K562 (cell line): ENCODE measurements at regions not wholly inside any gene's neighbourhood (a gene's known extent, or its start where the extent isn't known, plus 50 kb on each side); places are given as distances from the start of the nearest gene placed in this dataset.

Source experiments
- ATAC-seq: fragments of 200-7000 bp; cut with Tn5 transposase; 3 replicates; pipeline ENCODE4 v1.9.1; 2020; ENCODE audit warnings: moderate library complexity
- BruUV-seq: library from RNA; stranded (reverse); fragments of 400-500 nt; replicated peaks from 2 replicates; lab custom pipeline; 2021; lab: Mats Ljungman, UMichigan
- CTCF ChIA-PET: fragments of 300-600 bp; formaldehyde crosslinking; extraction: SDS; loops from one replicate; lab custom pipeline; 2021; ENCODE audit warnings: low intra/inter-chr PET ratio; lab: Yijun Ruan, JAX
- POLR2A ChIA-PET: fragments of 300-600, 350-650 bp; sonication (Branson Sonifier 250); formaldehyde crosslinking; extraction: SDS; loops from one replicate; lab custom pipeline; 2021; ENCODE audit warnings: antibody characterized with exemption, inconsistent platforms; lab: Yijun Ruan, JAX
- DNase-seq, 4 experiments: peaks; one replicate each; pipeline versions ENCODE4 v3.0.0 to v3.0.0-alpha.2; 2011 to 2018; ENCODE audit warnings: low spot score in 3 of 4, mixed read lengths in 3 of 4; ENCODE audit errors: extremely low read depth in 1 of 4
- FAIRE-seq: peaks from 2 replicates; lab custom pipeline; 2011; peaks lifted over from hg19 to GRCh38; lab: Jason Lieb, UNC
- H2AFZ ChIP-seq: 2 replicates; pipeline ENCODE4 v1.6.0; 2011; ENCODE audit warnings: low read depth, low read length, control low read depth, inconsistent platforms
- H3K27ac ChIP-seq: fragments of 200-600 bp; 3 replicates; pipeline ENCODE4 v1.8.0; 2011; ENCODE audit warnings: low read depth, mild to moderate bottlenecking, control low read depth, inconsistent platforms, low read length, moderate library complexity, mixed read lengths; ENCODE audit errors: extremely low read depth
- H3K27me3 ChIP-seq, 2 experiments: fragments of 300-600 bp in 1 of 2; 2 replicates in 1 of 2; 3 replicates in 1 of 2; pipeline versions ENCODE4 v1.6.0 to v1.8.0; 2011; ENCODE audit warnings: inconsistent platforms in 2 of 2, low read length in 2 of 2, mild to moderate bottlenecking in 1 of 2, mixed read lengths in 1 of 2, moderate library complexity in 1 of 2; ENCODE audit not compliant: control insufficient read depth in 2 of 2, insufficient read depth in 2 of 2
- H3K36me3 ChIP-seq: fragments of 300-600 bp; 3 replicates; pipeline ENCODE4 v1.8.0; 2011; ENCODE audit warnings: mild to moderate bottlenecking, low read length, inconsistent platforms; ENCODE audit not compliant: control insufficient read depth, insufficient read depth
- H3K4me1 ChIP-seq, 2 experiments: fragments of 200-600 bp in 1 of 2; replicated peaks in 1 of 2; 2 replicates in 1 of 2; 3 replicates in 1 of 2; pipeline versions ENCODE4 v1.5.1 to v1.8.0; 2011; ENCODE audit warnings: inconsistent platforms in 2 of 2, low read length in 2 of 2, mild to moderate bottlenecking in 1 of 2, mixed read lengths in 1 of 2, moderate library complexity in 1 of 2; ENCODE audit not compliant: control insufficient read depth in 2 of 2, insufficient read depth in 2 of 2
- H3K4me2 ChIP-seq: 2 replicates; pipeline ENCODE4 v1.6.1; 2011; ENCODE audit warnings: low read length, control low read depth, inconsistent platforms, mixed read lengths; ENCODE audit not compliant: insufficient read depth
- H3K4me3 ChIP-seq: fragments of 200-600 bp; sonication (generic), shearing (Covaris generic); 2 replicates; pipeline ENCODE4 v1.5.1; 2016; ENCODE audit warnings: control low read depth, inconsistent platforms
- H3K79me2 ChIP-seq: fragments of 200-600 bp; 3 replicates; pipeline ENCODE4 v1.8.0; 2011; ENCODE audit warnings: low read length, inconsistent platforms; ENCODE audit not compliant: control insufficient read depth, insufficient read depth
- H3K9ac ChIP-seq, 2 experiments: 2 replicates each; pipeline versions ENCODE4 v1.6.0 to v1.6.1; 2011; ENCODE audit warnings: low read depth in 2 of 2, low read length in 2 of 2, control low read depth in 1 of 2, inconsistent platforms in 1 of 2, mild to moderate bottlenecking in 1 of 2, mixed read lengths in 1 of 2; ENCODE audit not compliant: insufficient read depth in 1 of 2
- H3K9me1 ChIP-seq: one replicate; pipeline ENCODE4 v1.6.0; 2011; ENCODE audit warnings: inconsistent platforms, mild to moderate bottlenecking, low read length, moderate library complexity; ENCODE audit not compliant: control insufficient read depth, insufficient read depth
- H3K9me3 ChIP-seq: replicated peaks from 2 replicates; pipeline ENCODE4 v1.5.1; 2011; ENCODE audit warnings: low read depth, low read length, inconsistent platforms; ENCODE audit not compliant: control insufficient read depth, insufficient read depth
- H4K20me1 ChIP-seq: replicated peaks from 2 replicates; pipeline ENCODE4 v1.6.1; 2011; ENCODE audit warnings: low read length, inconsistent platforms, mixed read lengths; ENCODE audit not compliant: control insufficient read depth, insufficient read depth
- AFF1 ChIP-seq, 2 experiments: fragments of 450-650 bp; IDR thresholded peaks; 2 replicates each; pipeline ENCODE4 v1.6.1; 2018; ENCODE audit warnings: mild to moderate bottlenecking in 2 of 2, low read depth in 1 of 2; ENCODE audit not compliant: partially characterized antibody in 2 of 2
- CREB1 ChIP-seq, 2 experiments: sonication (generic) in 1 of 2; formaldehyde crosslinking in 1 of 2; IDR thresholded peaks; 2 replicates each; pipeline versions ENCODE4 v1.6.1 to v1.8.0; 2012 to 2022; ENCODE audit warnings: inconsistent platforms in 1 of 2, mild to moderate bottlenecking in 1 of 2, missing genetic modification reagents in 1 of 2, moderate library complexity in 1 of 2
- FOXA3 ChIP-seq, 2 experiments: fragments of 450-650 bp in 1 of 2; sonication (generic) in 1 of 2; formaldehyde crosslinking; IDR thresholded peaks in 1 of 2; conservative IDR thresholded peaks in 1 of 2; 2 replicates each; pipeline versions ENCODE4 v1.4.0 to v1.8.0; 2020 to 2022; ENCODE audit warnings: mild to moderate bottlenecking in 2 of 2, missing genetic modification reagents in 1 of 2
- IRF1 ChIP-seq: sonication (generic); formaldehyde crosslinking; IDR thresholded peaks from 2 replicates; pipeline ENCODE4 v1.8.0; 2022; ENCODE audit warnings: missing genetic modification reagents, mild to moderate bottlenecking, borderline replicate concordance
- IRF9 ChIP-seq: fragments of 450-650 bp; IDR thresholded peaks from 2 replicates; pipeline ENCODE4 v1.6.1; 2016; ENCODE audit warnings: missing biosample characterization, missing genetic modification characterization
- MNT ChIP-seq, 2 experiments: fragments of 450-650 bp; conservative IDR thresholded peaks; 2 replicates each; pipeline ENCODE4 v1.6.1; 2017; ENCODE audit warnings: mild to moderate bottlenecking in 2 of 2, moderate library complexity in 2 of 2
- NEUROD1 ChIP-seq: fragments of 150-350 bp; IDR thresholded peaks from 2 replicates; pipeline ENCODE4 v1.6.1; 2014; ENCODE audit warnings: borderline replicate concordance, low read length, low read depth; ENCODE audit not compliant: partially characterized antibody
- RBM39 ChIP-seq: fragments of 200-400 bp; formaldehyde crosslinking; optimal IDR thresholded peaks from 2 replicates; pipeline ENCODE3; 2018; ENCODE audit warnings: low read depth, low read length
- ZBTB33 ChIP-seq: sonication (generic); formaldehyde crosslinking; IDR thresholded peaks from 2 replicates; pipeline ENCODE4 v1.8.1; 2023; ENCODE audit warnings: mild to moderate bottlenecking, missing genetic modification reagents
- ZNF57 ChIP-seq: fragments of 450-650 bp; formaldehyde crosslinking; IDR thresholded peaks from 2 replicates; pipeline ENCODE4 v1.4.0; 2020; ENCODE audit warnings: mild to moderate bottlenecking, moderate library complexity
- WGBS: fragments of 100-300 bp; shearing (Covaris generic); methylation state at CpG from one replicate; pipeline ENCODE4 v1.1.6; 2016; ENCODE audit warnings: low coverage, mixed read lengths; ENCODE audit not compliant: insufficient coverage; ENCODE audit errors: missing lambda C conversion rate; 5-methylcytosine and 5-hydroxymethylcytosine counted together
- in situ Hi-C: fragments of 300-500 bp; cut with MboI; formaldehyde crosslinking; loops from 4 replicates; pipeline ENCODE4 v1.15.0; 2018; ENCODE audit warnings: inconsistent platforms, mixed read lengths
- intact Hi-C: fragments of 100-400 bp; cut with micrococcal nuclease; formaldehyde crosslinking; loops from 2 replicates; pipeline ENCODE4 v1.14.2; 2022

- no peak overlapping the region for H2AFZ ChIP-seq
- H3K36me3 ChIP-seq, result no peaks in the 10 kb centered on the region
- no peaks in the 10 kb centered on the region for H3K79me2 ChIP-seq
- CTCF ChIA-PET, result no interaction called here
- H3K4me2 ChIP-seq, result no peak overlapping the region
- ATAC-seq (no peak), DNase-seq (no peak), FAIRE-seq (no peak)
- in situ Hi-C loops (no loop called here), intact Hi-C loops (no loop called here)
- POLR2A ChIA-PET, result no interaction called here
- H3K4me1 ChIP-seq, result no peaks in the 10 kb centered on the region
- BruUV-seq, result no TSS peak
- no peaks in the 10 kb centered on the region for H3K9me1 ChIP-seq
- H3K27ac ChIP-seq, result no peak overlapping the region
- H4K20me1 ChIP-seq, result no peaks in the 10 kb centered on the region
- no peak overlapping the region for H3K9ac ChIP-seq
- H3K4me3 ChIP-seq, result no peak overlapping the region
- WGBS, result 4% methylated on average over 7 of the region's 11 CpGs
- no peaks in the 10 kb centered on the region; a peak in 2 of 5 replicates for H3K27me3 ChIP-seq
- H3K9me3 ChIP-seq, result no peaks in the 10 kb centered on the region
- TF ChIP-seq ZBTB33 (CRISPR knock-in tag), result no peak
- TF ChIP-seq ZNF57 (CRISPR knock-in tag), result no peak
- no peak for TF ChIP-seq IRF9 (tag)
- no peak for TF ChIP-seq NEUROD1
- TF ChIP-seq CREB1 (IDR thresholded peaks at IDR 0.05), result no peak
- no peak for TF ChIP-seq CREB1 (CRISPR knock-in tag; IDR thresholded peaks at IDR 0.05)
- TF ChIP-seq AFF1 (IDR thresholded peaks at IDR 0.05; ENCODE audit: low read depth in 1 of 2, partially characterized antibody in 2 of 2), result no peak
- no peak for TF ChIP-seq RBM39
- no peak for TF ChIP-seq IRF1 (CRISPR knock-in tag)
- TF ChIP-seq FOXA3 (CRISPR knock-in tag; conservative IDR thresholded peaks at IDR 0.05 in 1 of 2, IDR thresholded peaks at IDR 0.05 in 1 of 2), result no peak
- no peak for TF ChIP-seq MNT (conservative IDR thresholded peaks at IDR 0.05)
Measured at GRCh38 chr10:131694781-131695495, 205.9 kb upstream of the PPP2R2D start.
